Hippocampal formation (tissue), 2 donors: ENCODE measurements at regions not wholly inside any gene's neighbourhood (a gene's known extent, or its start where the extent isn't known, plus 50 kb on each side); places are given as distances from the start of the nearest gene placed in this dataset.
A peak's percentile ranks its signal among the peaks of the same experiment; 100 is the strongest.

Experiments used
- DNase-seq, 2 donors: peaks; one replicate each; lab custom pipeline; 2025; lab: John Stamatoyannopoulos, UW

DNA sequence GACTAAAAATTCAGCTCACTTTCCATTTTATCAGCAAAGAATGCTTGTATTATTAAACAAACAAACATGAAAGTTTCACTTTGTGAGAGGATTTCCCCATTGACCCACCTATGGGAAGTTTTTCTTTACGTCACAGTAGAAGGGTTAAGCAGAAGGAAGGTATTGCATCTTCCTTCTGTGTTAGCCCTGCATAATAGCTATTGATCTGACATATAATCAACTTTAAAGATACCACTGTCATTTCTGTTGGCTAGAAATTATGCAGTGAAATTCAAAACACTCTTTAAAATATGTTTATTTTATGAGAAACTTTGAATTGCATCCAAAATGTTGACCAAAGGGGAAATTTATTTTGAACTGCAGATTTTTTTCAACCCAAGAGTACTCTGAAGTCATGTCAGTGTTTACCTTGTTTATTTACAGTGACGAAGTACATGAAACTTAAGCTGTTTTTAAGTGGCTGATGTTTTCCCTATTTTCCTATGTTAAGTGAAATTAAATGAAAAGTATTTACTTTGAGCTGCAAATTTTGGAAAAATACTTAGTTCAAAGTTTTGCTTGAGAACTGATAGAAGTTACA is 566.4 kb downstream of the ZEB2 start:
- DNase-seq = no peak

DNA sequence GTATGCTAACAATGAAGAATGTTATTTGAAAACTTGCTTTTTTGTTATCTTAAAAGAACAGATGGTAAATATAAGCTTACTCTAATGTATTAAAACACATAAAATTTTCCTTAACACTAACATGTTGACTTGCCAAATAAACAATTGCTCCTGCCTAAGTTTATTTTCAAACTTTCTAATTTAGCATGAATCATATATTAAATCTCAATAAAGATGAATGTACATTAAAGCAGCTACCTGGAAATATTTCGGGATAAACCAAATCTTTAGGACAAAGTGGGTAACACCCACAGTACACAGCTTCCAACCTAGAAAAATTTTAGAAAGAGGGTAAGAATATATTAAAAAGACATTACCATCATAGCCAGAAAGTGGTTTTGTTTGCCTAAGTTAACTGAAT is 567.4 kb downstream of the ZEB2 start:
- DNase-seq = no peak

DNA sequence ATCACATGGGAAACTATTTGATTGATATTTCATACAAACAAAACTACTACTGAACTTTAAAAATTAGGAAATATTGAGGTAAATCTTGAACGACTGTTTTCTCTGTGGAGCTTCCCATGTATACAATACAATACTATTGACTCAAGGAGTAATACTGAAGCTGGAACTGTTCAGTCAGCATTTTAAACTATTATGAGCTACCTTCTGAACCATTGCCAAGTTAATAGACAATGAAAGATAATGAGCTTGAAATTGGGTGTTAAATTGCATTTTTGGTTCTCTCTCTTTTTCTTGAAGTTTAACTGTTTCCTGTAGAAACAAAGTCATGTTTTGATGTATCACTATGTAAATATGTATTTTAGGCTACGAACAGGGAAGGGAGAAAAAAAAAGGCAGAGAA is 569.2 kb downstream of the ZEB2 start:
- no peak for DNase-seq

DNA sequence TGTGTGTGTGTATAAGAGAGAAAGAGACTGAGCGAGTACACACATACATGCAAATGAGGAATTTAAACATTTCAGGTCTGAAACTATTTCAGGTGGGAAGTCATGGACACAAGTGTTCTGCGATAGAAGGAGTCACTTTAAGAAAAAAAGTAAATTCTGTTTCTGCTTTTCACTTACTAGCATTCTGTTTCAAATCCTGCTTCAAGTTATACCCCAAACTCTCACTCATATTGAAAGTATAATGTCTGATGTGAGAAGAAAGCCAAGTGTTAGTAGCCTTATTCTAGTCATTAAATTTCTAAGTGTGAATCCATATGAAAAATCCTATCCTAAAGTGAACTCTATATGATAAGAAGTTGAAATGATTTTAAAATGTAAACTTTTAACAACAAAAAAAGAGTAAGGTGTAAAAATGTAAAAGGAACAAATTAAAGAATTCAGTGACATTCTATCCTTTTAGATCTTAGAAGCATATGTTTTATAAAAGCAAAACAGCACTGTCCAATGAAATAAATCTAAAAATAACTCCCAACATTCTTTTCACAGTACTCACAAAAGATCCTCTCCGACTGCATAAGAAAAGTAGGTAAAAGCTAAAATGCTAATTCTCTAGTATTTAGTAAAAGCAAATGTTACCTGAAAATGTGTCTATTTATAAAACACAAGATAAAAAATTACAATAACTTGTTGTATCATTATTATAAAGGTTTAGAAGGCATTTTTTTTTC is 570.6 kb downstream of the ZEB2 start:
- no peak for DNase-seq

DNA sequence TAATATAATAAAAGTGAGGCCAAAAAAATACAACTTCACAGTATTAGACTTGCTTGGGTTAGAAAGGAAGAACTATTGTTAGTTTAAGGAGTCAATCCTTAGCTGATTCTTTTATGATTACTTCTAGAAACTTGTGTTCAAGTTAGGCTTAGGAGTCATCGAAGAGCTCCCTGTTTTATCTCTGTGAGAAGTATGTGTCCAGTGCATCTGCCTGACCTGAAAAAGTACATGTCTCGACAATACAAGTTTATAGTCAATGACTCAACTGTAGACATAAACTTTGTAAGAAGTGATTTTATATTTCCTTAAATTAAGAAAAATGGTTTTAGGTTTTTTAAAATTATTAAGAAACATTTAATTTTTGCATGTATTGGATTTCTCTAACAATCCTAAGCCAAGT is 571.2 kb downstream of the ZEB2 start:
- no peak for DNase-seq

DNA sequence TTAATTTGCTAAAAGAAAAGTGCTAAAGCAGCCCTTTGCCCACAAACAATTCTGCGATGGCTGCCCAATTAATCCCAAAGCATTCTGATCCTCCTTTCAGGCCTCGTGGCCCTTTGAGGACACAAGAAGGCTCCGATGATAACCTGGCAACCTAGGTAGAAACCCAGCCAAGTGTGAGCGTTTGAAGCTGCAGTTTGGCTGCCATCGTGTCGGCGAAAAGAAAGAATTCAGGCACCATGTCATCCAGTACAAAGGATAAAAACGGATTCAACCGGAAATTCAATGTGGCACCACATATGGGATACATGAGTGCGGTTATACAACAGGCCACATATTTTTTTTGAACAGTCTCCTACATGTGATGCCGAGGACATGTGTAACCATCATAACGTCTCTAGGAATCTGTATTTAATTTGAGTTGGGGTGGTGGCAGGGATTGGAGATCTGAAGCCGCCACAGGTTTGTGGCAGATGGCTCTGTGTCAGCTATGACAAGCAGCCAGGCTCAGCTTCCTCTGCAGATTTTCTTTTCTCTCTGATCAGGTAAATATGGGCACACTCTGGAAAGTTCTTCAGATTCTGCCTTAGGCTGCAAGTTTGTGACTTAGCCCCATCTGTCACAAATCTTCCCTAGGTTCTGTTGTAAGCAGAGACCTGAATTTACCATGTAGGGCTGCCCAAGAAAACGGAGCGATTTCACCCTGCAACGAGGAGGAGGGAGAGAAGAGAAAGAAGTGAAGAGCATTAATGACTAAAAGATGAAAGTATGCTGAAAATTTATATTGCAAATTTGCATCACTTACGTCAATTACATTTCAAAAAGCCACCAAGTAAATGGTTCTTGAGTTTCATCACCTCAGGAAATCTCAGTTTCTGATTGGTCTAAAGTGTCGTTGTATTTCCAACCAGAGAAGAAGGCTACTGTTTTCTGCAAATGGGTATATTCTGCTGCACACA is 573.2 kb downstream of the ZEB2 start:
- DNase-seq = peak in 1 of 2 donors; percentile 76

DNA sequence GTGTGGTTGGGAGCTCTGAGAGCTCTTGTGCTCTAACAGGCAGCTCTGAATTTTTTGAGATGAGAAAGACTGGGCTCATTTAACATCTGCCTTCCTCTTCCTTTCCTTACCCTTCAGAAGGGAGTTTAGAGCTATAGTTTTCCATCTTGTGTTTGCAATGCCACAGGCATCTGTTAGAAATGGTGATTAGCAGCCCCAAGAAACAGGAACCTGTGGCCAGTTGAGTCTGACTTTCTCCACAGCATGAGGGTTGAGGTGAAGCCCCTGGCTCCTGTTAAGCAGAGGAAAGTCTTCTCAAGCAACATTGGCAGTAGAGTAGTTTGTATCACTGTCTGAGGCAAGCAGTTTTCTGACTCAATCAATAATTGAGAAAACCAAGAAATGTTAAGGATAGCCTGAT is 577.4 kb downstream of the ZEB2 start:
- DNase-seq = no peak

DNA sequence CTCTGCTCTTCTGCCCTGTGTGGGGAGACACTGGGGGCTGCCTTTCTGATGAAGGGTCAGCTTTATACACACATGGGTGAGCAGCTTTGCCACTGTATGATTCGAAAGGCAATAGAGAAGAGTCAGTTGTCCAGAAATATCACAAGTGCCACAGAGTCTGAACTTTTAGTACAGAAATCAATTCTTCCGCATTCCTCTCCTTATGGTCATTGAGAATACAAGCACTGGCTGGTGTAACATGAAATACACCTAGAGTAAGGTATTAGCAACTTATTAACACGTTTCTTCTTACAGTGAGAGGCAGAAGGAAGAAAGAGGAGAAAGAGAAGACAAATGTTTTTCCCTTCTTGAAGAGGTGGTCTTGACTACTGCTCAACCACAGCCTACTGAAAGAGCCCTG is 579.2 kb downstream of the ZEB2 start:
- no peak for DNase-seq

DNA sequence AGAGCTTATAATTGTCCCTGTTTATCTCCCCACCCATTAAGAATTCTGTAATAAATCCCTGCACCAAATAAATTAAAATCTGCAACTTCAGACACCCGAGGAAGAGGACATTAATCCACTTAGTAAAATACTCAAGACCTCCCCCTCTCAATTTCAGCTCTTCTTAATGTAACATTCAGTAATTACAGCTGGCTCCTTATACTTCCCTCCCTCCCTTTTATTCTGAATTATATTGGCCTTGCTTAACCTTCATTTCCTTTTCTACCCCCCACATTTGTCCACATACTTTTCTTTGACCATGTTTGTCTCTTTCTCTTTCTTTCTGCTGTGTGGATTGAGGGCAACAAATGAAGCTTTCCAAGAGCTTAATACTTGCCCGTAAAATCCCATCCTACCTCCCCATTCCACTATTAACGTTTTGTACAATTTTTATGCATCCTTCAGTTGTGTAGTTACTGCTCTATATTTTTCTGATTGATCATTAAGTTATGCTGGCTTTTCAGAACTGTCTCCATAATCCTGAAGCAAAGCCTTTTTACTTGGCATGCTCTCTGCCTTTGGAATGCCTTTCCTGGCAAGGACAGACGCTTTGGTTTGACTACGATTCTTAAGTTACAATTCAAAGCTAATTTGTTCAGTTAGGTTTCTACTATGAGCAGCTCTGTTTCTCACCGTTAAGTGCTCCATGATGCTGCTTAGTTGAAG is 580.1 kb downstream of the ZEB2 start:
- DNase-seq = no peak

DNA sequence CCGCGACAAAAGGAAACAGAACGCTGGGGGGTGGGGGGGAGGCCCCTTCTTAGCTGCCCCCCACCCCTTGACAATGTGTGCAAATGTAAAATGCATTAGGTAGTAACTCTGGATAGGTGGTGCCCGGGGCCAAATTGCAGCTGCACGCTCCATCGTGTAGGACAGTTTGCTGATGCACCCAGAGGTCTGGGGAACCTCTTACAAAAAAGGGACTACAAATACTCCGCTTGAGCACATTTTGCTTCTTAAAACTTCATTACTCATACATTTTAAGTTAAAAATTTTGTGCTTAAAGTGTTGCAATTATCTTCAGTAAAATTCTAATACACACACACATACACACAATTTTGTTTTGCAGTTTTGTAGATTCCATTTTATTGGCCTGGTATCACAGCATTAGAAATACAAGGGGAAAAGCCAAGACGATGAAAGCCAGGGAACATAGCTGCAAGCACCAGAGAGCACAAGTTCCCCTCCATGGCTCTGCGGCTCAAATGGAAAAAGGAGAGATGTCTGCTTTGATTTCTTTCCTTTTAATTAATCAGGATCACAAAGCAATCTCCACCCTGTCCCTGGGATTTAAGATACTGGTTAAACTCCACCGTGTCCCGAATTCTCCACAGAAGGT is 582.1 kb downstream of the ZEB2 start:
- DNase-seq = no peak

DNA sequence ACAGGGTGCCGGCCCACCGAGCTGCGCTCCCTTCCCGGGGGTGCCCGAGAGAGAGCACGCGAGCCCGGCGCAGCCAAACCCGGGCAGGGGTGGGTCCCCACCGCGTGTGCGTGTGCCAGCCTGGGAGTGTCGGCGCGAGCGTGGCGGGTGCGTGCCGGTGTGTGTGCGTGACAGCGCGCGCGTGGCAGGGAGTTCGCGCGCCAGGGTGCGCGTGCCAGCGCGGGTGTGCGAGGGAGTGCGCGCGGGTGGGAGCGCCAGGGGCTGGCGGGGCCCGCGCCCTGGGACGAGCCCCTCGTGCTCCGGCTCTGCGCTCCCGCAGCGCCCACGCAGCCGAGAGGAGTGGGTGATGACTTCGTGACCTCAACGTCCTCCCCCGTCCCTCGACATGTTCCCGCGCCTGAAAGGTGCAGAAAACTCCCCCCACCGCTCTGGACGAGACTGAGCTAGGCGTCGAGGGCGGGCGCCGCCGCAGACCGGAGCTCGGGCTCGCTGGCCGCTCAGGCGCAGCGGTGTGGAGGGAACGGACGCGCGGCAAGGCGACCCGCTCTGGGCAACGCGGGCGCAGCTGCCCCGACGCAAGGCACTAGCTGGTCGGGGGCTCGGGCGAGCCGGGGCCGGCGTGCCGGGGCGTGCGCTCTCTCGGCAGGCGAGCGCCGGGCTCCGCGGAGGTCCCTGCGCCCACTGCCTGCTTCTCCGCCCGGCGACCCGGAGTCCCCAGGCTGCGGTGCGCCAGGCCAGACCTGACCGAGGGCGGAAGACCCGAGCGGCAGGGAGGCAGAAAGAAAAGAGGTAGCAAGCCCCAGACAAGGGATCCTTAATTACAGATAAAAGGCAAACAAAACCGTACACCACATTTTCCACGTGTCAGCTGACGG is 582.8 kb downstream of the ZEB2 start:
- DNase-seq = peak; percentile 32 to 50

DNA sequence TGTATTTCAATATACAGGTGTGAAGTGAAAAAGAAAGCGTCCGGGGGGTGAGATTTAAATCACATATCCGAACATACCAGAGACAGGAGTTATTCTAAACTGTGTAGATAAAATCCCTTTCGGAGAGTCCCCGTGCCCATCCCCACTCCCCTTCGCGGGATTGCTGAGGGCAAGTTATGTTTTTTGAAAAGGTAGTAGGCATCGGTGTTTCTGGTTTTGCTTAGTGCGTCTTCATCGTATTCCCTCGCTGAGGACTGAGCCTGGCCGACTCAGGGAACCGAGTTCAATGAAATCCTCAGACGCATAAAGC is 583.4 kb downstream of the ZEB2 start:
- peak in 1 of 2 donors; percentile 50 for DNase-seq

DNA sequence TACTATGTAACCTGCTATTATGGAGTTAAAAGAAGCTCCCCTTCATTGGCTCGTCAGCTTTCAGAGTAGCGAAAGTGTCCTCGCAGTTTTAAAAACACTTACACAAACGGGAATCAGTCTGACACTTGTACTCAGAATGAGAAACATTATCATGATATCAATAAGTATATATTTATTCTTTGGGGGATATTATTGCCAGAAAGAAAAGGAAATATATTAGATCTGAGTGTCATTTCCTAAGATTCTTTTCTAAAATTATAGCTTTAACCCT is 584.5 kb downstream of the ZEB2 start:
- no peak for DNase-seq

DNA sequence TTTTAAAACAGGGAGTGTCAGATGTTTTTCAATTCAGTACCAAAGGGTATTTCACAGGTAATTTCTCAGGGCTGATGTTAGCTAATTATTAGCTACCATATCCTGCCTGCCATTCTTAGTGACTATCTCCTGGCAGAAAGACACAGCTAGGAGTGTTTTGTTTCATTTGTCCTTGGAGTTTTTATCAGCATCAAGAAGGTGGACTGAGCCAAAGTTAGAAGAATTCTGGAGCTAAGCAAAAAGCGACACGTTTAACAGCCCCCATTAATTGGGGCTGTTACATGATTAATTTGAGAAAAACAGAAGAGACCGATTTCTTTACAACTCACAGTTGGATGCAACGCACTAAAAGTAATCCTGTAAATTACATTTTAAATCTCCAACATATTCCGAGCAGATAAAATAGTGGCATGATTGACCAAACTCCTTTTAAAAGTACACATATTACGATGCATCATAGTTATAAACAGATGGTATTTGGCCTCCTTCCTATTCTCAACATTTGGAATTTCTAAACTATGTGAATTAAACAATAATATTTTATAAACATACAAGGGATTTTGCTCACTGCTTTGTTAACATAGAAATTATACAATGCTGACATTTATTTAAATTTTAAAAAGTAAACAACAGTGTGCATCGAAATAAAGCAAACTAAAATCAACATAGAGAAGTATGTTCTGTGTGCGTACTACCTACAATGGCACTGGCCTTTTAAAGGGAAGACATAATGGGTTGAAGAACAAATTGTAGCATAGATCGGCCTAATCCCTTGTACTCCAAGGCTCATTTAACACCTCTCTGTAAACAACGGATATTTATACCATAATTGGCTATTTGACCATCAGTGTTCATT is 585.1 kb downstream of the ZEB2 start:
- no peak for DNase-seq

DNA sequence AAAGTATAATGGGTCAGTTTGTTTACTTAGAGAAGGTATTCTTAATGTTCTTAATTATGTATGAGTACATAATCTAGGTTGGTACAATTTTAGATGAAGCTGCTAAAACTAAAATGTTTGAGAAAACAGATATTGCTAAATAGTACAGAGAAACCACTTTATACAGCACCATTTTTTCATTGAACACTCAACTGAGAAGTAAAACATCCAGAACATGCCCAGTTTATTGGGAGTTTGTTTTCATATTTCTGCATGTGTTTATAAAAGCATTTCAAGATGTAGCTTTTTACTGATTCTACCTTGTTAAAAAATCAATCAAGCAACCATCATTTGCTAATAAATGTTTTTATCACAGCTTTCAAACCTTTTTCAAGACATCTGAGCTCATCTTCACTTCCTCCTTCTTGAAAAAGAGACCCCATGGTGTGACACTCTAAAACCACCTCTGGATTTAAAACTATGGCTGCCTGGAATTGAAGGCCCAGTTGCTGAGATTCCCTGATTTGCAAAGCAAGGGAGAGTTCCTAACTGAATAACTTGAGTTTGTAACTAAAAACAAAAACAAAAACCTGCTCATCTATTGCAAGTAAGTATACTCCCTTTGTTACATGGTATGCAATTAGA is 585.9 kb downstream of the ZEB2 start:
- DNase-seq = no peak

DNA sequence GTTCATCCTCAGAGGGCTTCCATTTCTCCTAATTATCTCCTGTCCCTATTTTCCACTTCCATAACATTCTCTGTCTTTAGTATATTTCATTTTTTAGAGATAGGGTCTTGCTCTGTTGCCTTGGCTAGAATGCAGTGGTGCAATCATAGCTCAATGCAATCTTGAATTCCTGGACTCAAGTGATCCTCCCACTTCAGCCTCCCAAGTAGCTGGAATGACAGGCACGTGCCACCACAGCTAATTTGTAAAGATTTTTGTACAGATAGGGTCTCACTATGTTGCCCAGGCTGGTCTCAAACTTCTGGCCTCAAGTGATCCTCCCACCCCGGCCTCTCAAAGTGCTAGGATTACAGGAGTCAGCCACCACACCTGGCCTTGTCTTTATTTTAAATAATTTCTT is 589.0 kb downstream of the ZEB2 start:
- no peak for DNase-seq

DNA sequence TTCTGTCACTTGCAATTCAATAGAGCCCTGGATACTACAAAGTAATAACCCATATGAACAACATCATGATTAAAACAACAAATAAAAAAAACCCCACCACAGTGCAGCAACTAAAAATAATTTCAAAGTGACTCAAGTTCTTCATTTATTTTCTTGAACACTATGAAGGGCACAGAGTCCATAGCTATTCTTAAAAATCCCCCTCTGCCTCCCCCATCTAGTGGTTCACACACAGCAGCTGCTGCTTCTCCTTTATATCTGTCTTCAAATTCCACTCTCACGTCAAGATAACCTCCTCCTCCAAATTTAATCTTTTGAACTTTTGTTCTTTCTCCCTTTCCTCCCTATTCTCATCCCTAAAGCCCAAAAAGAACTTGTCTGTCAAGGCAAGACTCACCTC is 591.3 kb downstream of the ZEB2 start:
- no peak for DNase-seq

DNA sequence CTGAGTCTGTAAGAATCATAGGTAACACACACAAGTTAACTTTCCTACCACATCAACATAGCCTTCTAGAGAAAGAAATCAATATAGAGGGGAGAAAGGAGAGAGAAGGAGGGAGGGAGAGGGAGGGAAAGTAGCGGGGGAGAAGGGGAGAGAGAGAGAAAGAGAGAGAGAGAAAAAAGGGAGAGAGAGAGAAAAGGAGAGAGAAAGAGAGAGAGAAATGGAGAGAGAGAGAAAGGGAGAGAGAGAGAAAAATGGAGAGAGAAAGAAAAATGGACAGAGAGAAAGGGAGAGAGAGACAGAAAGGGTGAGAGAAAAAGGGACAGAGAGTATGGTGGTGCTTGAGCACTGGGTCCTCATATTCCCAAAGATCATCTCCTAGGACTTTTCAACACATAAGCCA is 591.7 kb downstream of the ZEB2 start:
- no peak for DNase-seq

DNA sequence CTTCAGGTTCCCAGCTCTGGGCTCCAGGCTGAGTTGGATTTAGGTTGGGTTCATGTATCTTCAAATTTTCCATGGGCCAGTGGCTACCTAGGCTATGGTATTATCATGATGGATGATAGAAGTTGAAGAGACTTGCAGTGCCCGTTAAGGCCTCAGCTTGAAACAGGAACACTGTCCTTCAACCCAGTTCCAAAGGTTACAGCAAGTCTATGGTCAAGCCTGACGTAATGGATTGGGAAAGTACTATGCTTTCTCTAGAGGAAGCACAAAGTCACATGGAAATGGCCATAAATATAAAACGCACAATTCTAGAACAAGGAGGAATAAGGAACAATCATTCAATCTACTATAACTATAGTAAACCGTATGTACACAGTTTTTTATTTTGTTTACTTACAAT is 593.2 kb downstream of the ZEB2 start:
- no peak for DNase-seq
